IMR-90 (cell line): ENCODE measurements at regions not wholly inside any gene's neighbourhood (a gene's known extent, or its start where the extent isn't known, plus 50 kb on each side); places are given as distances from the start of the nearest gene placed in this dataset.

ENCODE experiments used
- ATAC-seq: fragments of 200-7000 bp; cut with Tn5 transposase; 2 replicates; pipeline ENCODE4 v1.9.1; 2020; ENCODE audit warnings: low read depth, mild to moderate bottlenecking, moderate library complexity
- BruUV-seq: library from RNA; stranded (reverse); fragments of 400-500 nt; replicated peaks from 2 replicates; lab custom pipeline; 2021; lab: Mats Ljungman, UMichigan
- CTCF ChIA-PET: fragments of 300-600 bp; formaldehyde crosslinking; extraction: SDS; loops from one replicate; lab custom pipeline; 2021; ENCODE audit warnings: antibody characterized with exemption; lab: Yijun Ruan, JAX
- POLR2A ChIA-PET: fragments of 300-600 bp; sonication (Branson Sonifier 250); formaldehyde crosslinking; loops from one replicate; lab custom pipeline; 2022; ENCODE audit warnings: antibody characterized with exemption; ENCODE audit not compliant: unreplicated experiment; lab: Charles Lee
- DNase-seq: peaks from one replicate; pipeline ENCODE4 v3.0.0; 2013
- H2AFZ ChIP-seq: replicated peaks from 2 replicates; pipeline ENCODE3; 2013; ENCODE audit warnings: low read length, mild to moderate bottlenecking; ENCODE audit not compliant: poor library complexity
- H2AK5ac ChIP-seq: 2 replicates; pipeline ENCODE4 v1.6.1; 2013; ENCODE audit warnings: low read depth, low read length, inconsistent platforms
- H2AK9ac ChIP-seq: replicated peaks from 2 replicates; pipeline ENCODE3; 2013; ENCODE audit warnings: mild to moderate bottlenecking, low read depth, low read length, moderate library complexity; ENCODE audit not compliant: poor library complexity
- H2BK120ac ChIP-seq: 2 replicates; pipeline ENCODE4 v1.6.1; 2013; ENCODE audit warnings: low read depth, low read length, inconsistent platforms
- H2BK15ac ChIP-seq: 3 replicates; pipeline ENCODE4 v1.6.1; 2013; ENCODE audit warnings: low read depth, low read length, inconsistent platforms
- H2BK20ac ChIP-seq: 2 replicates; pipeline ENCODE4 v1.6.1; 2013; ENCODE audit warnings: low read depth, mild to moderate bottlenecking, inconsistent platforms, low read length, moderate library complexity
- H2BK5ac ChIP-seq: 2 replicates; pipeline ENCODE4 v1.6.1; 2013; ENCODE audit warnings: mild to moderate bottlenecking, low read depth, low read length, inconsistent platforms; ENCODE audit not compliant: poor library complexity, severe bottlenecking
- H3K14ac ChIP-seq: replicated peaks from 2 replicates; pipeline ENCODE4 v1.6.1; 2013; ENCODE audit warnings: low read depth, low read length, inconsistent platforms
- H3K18ac ChIP-seq: 2 replicates; pipeline ENCODE4 v1.6.1; 2013; ENCODE audit warnings: low read depth, low read length, control low read depth
- H3K23ac ChIP-seq: 2 replicates; pipeline ENCODE4 v1.6.1; 2013; ENCODE audit warnings: low read depth, low read length, inconsistent platforms
- H3K27ac ChIP-seq: 2 replicates; pipeline ENCODE4 v1.5.1; 2013; ENCODE audit warnings: mild to moderate bottlenecking, control low read depth, low read length; ENCODE audit not compliant: insufficient read depth
- H3K27me3 ChIP-seq: 2 replicates; pipeline ENCODE4 v1.6.1; 2013; ENCODE audit warnings: low read length; ENCODE audit not compliant: control insufficient read depth, insufficient read depth
- H3K36me3 ChIP-seq: 2 replicates; pipeline ENCODE4 v1.6.1; 2013; ENCODE audit warnings: low read length, mixed read lengths; ENCODE audit not compliant: control insufficient read depth, insufficient read depth
- H3K4ac ChIP-seq: 2 replicates; pipeline ENCODE4 v1.6.1; 2013; ENCODE audit warnings: low read depth, low read length, inconsistent platforms
- H3K4me1 ChIP-seq: 2 replicates; pipeline ENCODE4 v1.6.1; 2013; ENCODE audit warnings: low read length, mixed read lengths; ENCODE audit not compliant: control insufficient read depth, insufficient read depth
- H3K4me2 ChIP-seq: 2 replicates; pipeline ENCODE4 v1.6.1; 2013; ENCODE audit warnings: low read depth, mild to moderate bottlenecking, control low read depth, low read length, moderate library complexity
- H3K4me3 ChIP-seq: 2 replicates; pipeline ENCODE4 v1.5.1; 2013; ENCODE audit warnings: low read depth, mild to moderate bottlenecking, control low read depth, low read length, moderate library complexity; ENCODE audit not compliant: insufficient read depth
- H3K56ac ChIP-seq: 2 replicates; pipeline ENCODE4 v1.6.1; 2013; ENCODE audit warnings: low read length, inconsistent platforms; ENCODE audit not compliant: insufficient read depth; ENCODE audit errors: extremely low read depth
- H3K79me1 ChIP-seq, 2 experiments: 2 replicates each; pipeline ENCODE4 v1.6.1; 2013; ENCODE audit warnings: low read length in 2 of 2, inconsistent platforms in 1 of 2, low read depth in 1 of 2
- H3K9ac ChIP-seq: 2 replicates; pipeline ENCODE4 v1.6.1; 2013; ENCODE audit warnings: low read depth, low read length, control low read depth
- H3K9me1 ChIP-seq: 2 replicates; pipeline ENCODE4 v1.6.1; 2013; ENCODE audit warnings: low read length, inconsistent platforms; ENCODE audit not compliant: insufficient read depth
- H3K9me3 ChIP-seq: 2 replicates; pipeline ENCODE4 v1.6.1; 2013; ENCODE audit warnings: low read length; ENCODE audit not compliant: control insufficient read depth, insufficient read depth
- H4K20me1 ChIP-seq: 2 replicates; pipeline ENCODE4 v1.6.1; 2013; ENCODE audit warnings: low read length, inconsistent platforms; ENCODE audit not compliant: insufficient read depth
- H4K5ac ChIP-seq: 2 replicates; pipeline ENCODE4 v1.6.1; 2013; ENCODE audit warnings: mild to moderate bottlenecking, low read depth, low read length, control low read depth
- H4K8ac ChIP-seq, 2 experiments: 2 replicates each; pipeline ENCODE4 v1.6.1; 2013; ENCODE audit warnings: low read depth in 2 of 2, low read length in 2 of 2, control low read depth in 1 of 2, inconsistent platforms in 1 of 2
- H4K91ac ChIP-seq: 2 replicates; pipeline ENCODE4 v1.6.1; 2013; ENCODE audit warnings: low read depth, low read length, inconsistent platforms; ENCODE audit not compliant: insufficient read depth
- CHD1 ChIP-seq: IDR thresholded peaks from 2 replicates; pipeline ENCODE4 v1.6.1; 2012; ENCODE audit warnings: low read depth, low read length, improper control_type of control experiment
- MAFK ChIP-seq: IDR thresholded peaks from 2 replicates; pipeline ENCODE4 v1.6.1; 2012; ENCODE audit warnings: low read depth, low read length, improper control_type of control experiment
- SMC3 ChIP-seq: fragments of 150-350 bp; IDR thresholded peaks from 2 replicates; pipeline ENCODE4 v1.6.1; 2016; ENCODE audit warnings: low read depth, mild to moderate bottlenecking, antibody characterized with exemption, low read length, moderate library complexity
- WGBS, 2 experiments: methylation state at CpG; one replicate each; pipeline versions ENCODE4 v1.1.5 to v1.1.7; 2013; ENCODE audit warnings: missing lambda C conversion rate in 2 of 2; ENCODE audit not compliant: insufficient read length in 1 of 2; ENCODE audit errors: extremely low coverage in 2 of 2; 5-methylcytosine and 5-hydroxymethylcytosine counted together
- dilution Hi-C: fragments of 300-500 bp; cut with HindIII; formaldehyde crosslinking; loops from one replicate; pipeline ENCODE4 v1.14.3; 2018; ENCODE audit warnings: low sequenced_read_pairs; ENCODE audit not compliant: unreplicated experiment
- in situ Hi-C: fragments of 300-500 bp; cut with MboI; formaldehyde crosslinking; loops from 3 replicates; pipeline ENCODE4 v1.14.3; 2019; ENCODE audit warnings: low sequenced_read_pairs, inconsistent platforms, mixed read lengths
- intact Hi-C: fragments of 100-400 bp; cut with micrococcal nuclease; formaldehyde crosslinking; loops from 2 replicates; pipeline ENCODE4 v1.10.0; 2022

- H2AK9ac ChIP-seq: no peak overlapping the region
- no peak overlapping the region for H4K91ac ChIP-seq
- WGBS, 2 experiments: no CpG with 5 or more reads among the region's 3 CpGs
- H3K4ac ChIP-seq: no peak overlapping the region
- TF ChIP-seq SMC3: no peak
- TF ChIP-seq MAFK: no peak
- no peak for TF ChIP-seq CHD1
- H3K18ac ChIP-seq: no peak overlapping the region
- no peak overlapping the region for H2BK5ac ChIP-seq
- H3K4me1 ChIP-seq: no peaks in the 10 kb centered on the region
- H2BK120ac ChIP-seq: no peak overlapping the region
- no peak overlapping the region for H2BK20ac ChIP-seq
- CTCF ChIA-PET: no interaction called here
- no peaks in the 10 kb centered on the region for H3K79me1 ChIP-seq
- H2BK15ac ChIP-seq: no peak overlapping the region
- no peak overlapping the region for H2AFZ ChIP-seq
- H3K9me1 ChIP-seq: no peaks in the 10 kb centered on the region
- no TSS peak for BruUV-seq
- H3K27ac ChIP-seq: no peak overlapping the region
- H2AK5ac ChIP-seq: no peak overlapping the region
- H3K36me3 ChIP-seq: no peaks in the 10 kb centered on the region
- POLR2A ChIA-PET: no interaction called here
- no peak overlapping the region for H3K56ac ChIP-seq
- no peak overlapping the region for H3K23ac ChIP-seq
- H3K4me3 ChIP-seq: no peak overlapping the region
- in situ Hi-C loops (no loop called here), intact Hi-C loops (no loop called here), dilution Hi-C loops (no loop called here)
- DNase-seq: no peak
- H3K27me3 ChIP-seq: no peaks in the 10 kb centered on the region
- peaks cover 18% of the 10 kb centered on the region for H3K9me3 ChIP-seq
- no peak overlapping the region for H3K14ac ChIP-seq
- no peak overlapping the region for H3K4me2 ChIP-seq
- no peak overlapping the region for H4K5ac ChIP-seq
- H3K9ac ChIP-seq: no peak overlapping the region
- ATAC-seq: no peak
- no peak overlapping the region for H4K8ac ChIP-seq
- no peaks in the 10 kb centered on the region for H4K20me1 ChIP-seq
These were observed 503.9 kb downstream of the HAPSTR1 start for GRCh38 chr16:9595393-9595792.
